ENCODE measurements at regions not wholly inside any gene's neighbourhood (a gene's known extent, or its start where the extent isn't known, plus 50 kb on each side); places are given as distances from the start of the nearest gene placed in this dataset.
"Not testable (repeated sequence)": the region's sequence is repeated elsewhere in the genome, so short reads cannot be mapped to it uniquely, and the experiment has no call there.

GRCh38 chr10:33032654-33033151 is 74.7 kb upstream of the ITGB1 start:
- DNase-seq (ENCODE audit: low read depth, low spot score), result no peak
- Histone ChIP-seq H3K9me3 (ENCODE audit: low read depth, low read length) (no peaks in the 10 kb centered on the region), H3K36me3 (ENCODE audit: insufficient read depth, low read length) (no peaks in the 10 kb centered on the region), H3K4me3 (no peak overlapping the region), H3K27ac (no peak overlapping the region), H3K9ac (ENCODE audit: insufficient read length) (no peak overlapping the region)
- no peak for TF ChIP-seq EZH2 (IDR thresholded peaks at IDR 0.05)
- TF ChIP-seq FOXP2 (optimal IDR thresholded peaks at IDR 0.05; ENCODE audit: control extremely low read depth, extremely low read length, insufficient read depth), result no peak
- no peak for TF ChIP-seq POLR2AphosphoS5 (IDR thresholded peaks at IDR 0.05; ENCODE audit: borderline replicate concordance, low read depth, low read length)

GRCh38 chr10:33031815-33032653 is 74.0 kb upstream of the ITGB1 start:
- Histone ChIP-seq H3K4me3 (no peak overlapping the region), H3K36me3 (ENCODE audit: insufficient read depth, low read length) (no peaks in the 10 kb centered on the region), H3K9me3 (ENCODE audit: low read depth, low read length) (no peaks in the 10 kb centered on the region), H3K9ac (ENCODE audit: insufficient read length) (no peak overlapping the region), H3K27ac (no peak overlapping the region)
- DNase-seq (ENCODE audit: low read depth, low spot score), result no peak
- no peak for TF ChIP-seq FOXP2 (optimal IDR thresholded peaks at IDR 0.05; ENCODE audit: control extremely low read depth, extremely low read length, insufficient read depth)
- no peak for TF ChIP-seq EZH2 (IDR thresholded peaks at IDR 0.05)
- TF ChIP-seq POLR2AphosphoS5 (IDR thresholded peaks at IDR 0.05; ENCODE audit: borderline replicate concordance, low read depth, low read length), result no peak

DNA sequence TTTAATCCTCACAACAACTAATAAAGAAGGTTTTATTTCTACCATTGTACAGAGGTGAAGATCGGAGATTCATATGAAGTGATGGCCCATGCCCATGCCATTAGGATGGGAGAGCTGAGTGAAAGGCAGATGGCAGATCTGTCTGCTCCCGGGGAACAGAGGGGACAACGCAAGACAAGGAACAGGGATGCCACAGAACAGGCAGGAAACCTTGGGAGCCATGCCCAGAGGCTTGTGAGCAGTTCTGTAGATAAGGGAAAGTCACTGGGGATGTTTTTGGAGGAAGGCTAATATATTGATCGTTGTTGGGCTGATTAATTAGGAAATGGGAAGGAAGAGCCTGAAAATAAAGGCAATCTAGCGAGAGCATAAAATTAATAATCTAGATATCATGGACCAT is 73.1 kb upstream of the ITGB1 start:
- no peak overlapping the region for H3K9ac ChIP-seq (ENCODE audit: insufficient read length)
- no peaks in the 10 kb centered on the region for H3K36me3 ChIP-seq (ENCODE audit: insufficient read depth, low read length)
- H3K4me3 ChIP-seq, result no peak overlapping the region
- H3K9me3 ChIP-seq (ENCODE audit: low read depth, low read length), result no peaks in the 10 kb centered on the region
- TF ChIP-seq POLR2AphosphoS5 (IDR thresholded peaks at IDR 0.05; ENCODE audit: borderline replicate concordance, low read depth, low read length) (no peak), FOXP2 (optimal IDR thresholded peaks at IDR 0.05; ENCODE audit: control extremely low read depth, extremely low read length, insufficient read depth) (no peak)
- no peak for DNase-seq (ENCODE audit: low read depth, low spot score)
- no peak overlapping the region for H3K27ac ChIP-seq

GRCh38 chr10:33028515-33028914 is 70.5 kb upstream of the ITGB1 start:
- H3K9ac ChIP-seq (ENCODE audit: insufficient read length); H3K9me3 ChIP-seq (ENCODE audit: low read depth, low read length); H3K36me3 ChIP-seq (ENCODE audit: insufficient read depth, low read length); H3K27ac ChIP-seq; DNase-seq (ENCODE audit: low read depth, low spot score); H3K4me3 ChIP-seq: not testable (repeated sequence)

- no peak overlapping the region for H3K9ac ChIP-seq (ENCODE audit: insufficient read length)
- no peak for DNase-seq (ENCODE audit: low read depth, low spot score)
- no peak overlapping the region for H3K4me3 ChIP-seq
- no peaks in the 10 kb centered on the region for H3K9me3 ChIP-seq (ENCODE audit: low read depth, low read length)
- no peak overlapping the region for H3K27ac ChIP-seq
- TF ChIP-seq FOXP2 (optimal IDR thresholded peaks at IDR 0.05; ENCODE audit: control extremely low read depth, extremely low read length, insufficient read depth) (no peak), POLR2AphosphoS5 (IDR thresholded peaks at IDR 0.05; ENCODE audit: borderline replicate concordance, low read depth, low read length) (no peak), EZH2 (IDR thresholded peaks at IDR 0.05) (no peak)
- H3K36me3 ChIP-seq (ENCODE audit: insufficient read depth, low read length), result no peaks in the 10 kb centered on the region
These were observed 69.1 kb upstream of the ITGB1 start for GRCh38 chr10:33027088-33027487.

GRCh38 chr10:33026422-33026821 is 68.4 kb upstream of the ITGB1 start:
- TF ChIP-seq POLR2AphosphoS5 (IDR thresholded peaks at IDR 0.05; ENCODE audit: borderline replicate concordance, low read depth, low read length) (no peak), EZH2 (IDR thresholded peaks at IDR 0.05) (no peak), FOXP2 (optimal IDR thresholded peaks at IDR 0.05; ENCODE audit: control extremely low read depth, extremely low read length, insufficient read depth) (no peak)
- Histone ChIP-seq H3K9ac (ENCODE audit: insufficient read length) (no peak overlapping the region), H3K4me3 (no peak overlapping the region), H3K9me3 (ENCODE audit: low read depth, low read length) (no peaks in the 10 kb centered on the region), H3K27ac (no peak overlapping the region), H3K36me3 (ENCODE audit: insufficient read depth, low read length) (no peaks in the 10 kb centered on the region)
- no peak for DNase-seq (ENCODE audit: low read depth, low spot score)

GRCh38 chr10:33025910-33026309 is 67.9 kb upstream of the ITGB1 start:
- H3K36me3 ChIP-seq (ENCODE audit: insufficient read depth, low read length), result no peaks in the 10 kb centered on the region
- DNase-seq (ENCODE audit: low read depth, low spot score), result no peak
- TF ChIP-seq FOXP2 (optimal IDR thresholded peaks at IDR 0.05; ENCODE audit: control extremely low read depth, extremely low read length, insufficient read depth), result no peak

DNA sequence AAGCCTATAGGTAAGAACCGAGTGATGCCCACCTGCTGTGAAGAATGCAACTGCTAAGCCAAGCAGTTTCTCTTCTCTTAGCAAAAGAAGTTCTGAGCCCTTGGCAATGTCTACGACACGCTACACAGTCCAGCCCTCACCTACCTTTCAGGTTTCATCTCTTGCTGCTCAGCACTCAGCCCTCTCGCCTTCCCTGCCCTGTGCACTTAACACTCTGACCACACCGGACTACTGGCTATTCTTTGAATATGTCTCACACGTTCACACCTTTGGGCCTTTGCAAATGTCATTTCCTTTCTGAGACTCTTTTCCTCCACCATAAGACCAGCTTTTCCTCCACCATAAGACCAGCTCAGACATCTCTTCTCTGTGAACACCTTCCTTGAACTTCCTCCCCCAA is 67.0 kb upstream of the ITGB1 start:
- no peak overlapping the region for H3K9ac ChIP-seq (ENCODE audit: insufficient read length)
- H3K36me3 ChIP-seq (ENCODE audit: insufficient read depth, low read length), result no peaks in the 10 kb centered on the region
- H3K4me3 ChIP-seq, result no peak overlapping the region
- no peaks in the 10 kb centered on the region for H3K9me3 ChIP-seq (ENCODE audit: low read depth, low read length)
- TF ChIP-seq FOXP2 (optimal IDR thresholded peaks at IDR 0.05; ENCODE audit: control extremely low read depth, extremely low read length, insufficient read depth) (no peak), POLR2AphosphoS5 (IDR thresholded peaks at IDR 0.05; ENCODE audit: borderline replicate concordance, low read depth, low read length) (no peak), EZH2 (IDR thresholded peaks at IDR 0.05) (no peak)
- no peak for DNase-seq (ENCODE audit: low read depth, low spot score)
- no peak overlapping the region for H3K27ac ChIP-seq

More at GRCh38 chr10:33025910-33026309, 67.9 kb upstream of the ITGB1 start:
- no peak overlapping the region for H3K4me3 ChIP-seq
- H3K9ac ChIP-seq (ENCODE audit: insufficient read length), result no peak overlapping the region
- H3K27ac ChIP-seq, result no peak overlapping the region
- H3K9me3 ChIP-seq (ENCODE audit: low read depth, low read length), result no peaks in the 10 kb centered on the region

- H3K9me3 ChIP-seq (ENCODE audit: low read depth, low read length), result no peaks in the 10 kb centered on the region
- no peak for DNase-seq (ENCODE audit: low read depth, low spot score)
- no peaks in the 10 kb centered on the region for H3K36me3 ChIP-seq (ENCODE audit: insufficient read depth, low read length)
- H3K27ac ChIP-seq, result no peak overlapping the region
- H3K9ac ChIP-seq (ENCODE audit: insufficient read length), result no peak overlapping the region
- no peak overlapping the region; the same call in 1 of the 2 replicates for H3K4me3 ChIP-seq
- TF ChIP-seq POLR2AphosphoS5 (IDR thresholded peaks at IDR 0.05; ENCODE audit: borderline replicate concordance, low read depth, low read length), result no peak
- TF ChIP-seq FOXP2 (optimal IDR thresholded peaks at IDR 0.05; ENCODE audit: control extremely low read depth, extremely low read length, insufficient read depth), result no peak
- TF ChIP-seq EZH2 (IDR thresholded peaks at IDR 0.05), result no peak
These were observed 64.7 kb upstream of the ITGB1 start for GRCh38 chr10:33022691-33023090.

All from SK-N-MC (cell line).